Vagina (tissue), 2 donors: ENCODE measurements at regions not wholly inside any gene's neighbourhood (a gene's known extent, or its start where the extent isn't known, plus 50 kb on each side); places are given as distances from the start of the nearest gene placed in this dataset.
"Not testable (repeated sequence)": the region's sequence is repeated elsewhere in the genome, so short reads cannot be mapped to it uniquely, and the experiment has no call there.

Source experiments
- DNase-seq, 2 donors: peaks; one replicate each; pipeline ENCODE4 v3.0.0-alpha.2; 2017; ENCODE audit errors: extremely low spot score in 2 of 2
- H3K27ac ChIP-seq: fragments of 200-600 bp; sonication (generic); one replicate; pipeline ENCODE4 v1.5.1; 2019
- H3K27me3 ChIP-seq: fragments of 200-600 bp; sonication (generic); one replicate; pipeline ENCODE4 v1.5.1; 2019
- H3K36me3 ChIP-seq, 2 donors: fragments of 200-600 bp; sonication (generic); one replicate each; pipeline ENCODE4 v1.5.1; 2017 to 2019
- H3K4me1 ChIP-seq: fragments of 200-600 bp; sonication (generic); one replicate; pipeline ENCODE4 v1.5.1; 2019
- H3K4me3 ChIP-seq, 2 donors: fragments of 200-600 bp; sonication (generic); 1 replicate in 1 of 2; 2 replicates in 1 of 2; pipeline ENCODE4 v1.5.1; 2016 to 2019
- H3K9me3 ChIP-seq: fragments of 200-600 bp; sonication (generic); one replicate; pipeline ENCODE4 v1.5.1; 2019
- intact Hi-C: fragments of 100-400 bp; cut with DNase I; formaldehyde crosslinking; loops from one replicate; pipeline ENCODE4 v1.15.1; 2023

DNA sequence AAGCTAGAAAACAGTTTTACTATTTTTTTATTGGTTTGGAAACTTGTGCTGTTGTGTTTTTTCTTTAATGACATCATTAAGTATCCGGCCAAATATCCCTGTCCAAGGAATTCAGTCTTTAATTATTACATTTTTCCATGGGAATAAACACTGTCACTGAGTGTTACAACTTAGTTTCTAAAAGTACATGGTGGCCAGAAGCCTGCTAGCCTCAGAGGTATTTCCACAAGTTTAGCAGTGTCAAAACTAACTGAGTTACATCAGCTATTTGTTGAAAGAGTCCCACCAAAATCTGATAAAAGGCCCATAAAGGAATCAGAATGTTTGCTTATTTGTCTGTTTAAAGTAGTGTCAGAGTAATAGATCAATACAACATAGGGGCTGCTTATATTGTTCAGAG is 331.6 kb downstream of the GOLGA6L6 start:
- H3K36me3 ChIP-seq, intact Hi-C loops, H3K4me1 ChIP-seq, H3K9me3 ChIP-seq, H3K4me3 ChIP-seq, DNase-seq, H3K27me3 ChIP-seq, H3K27ac ChIP-seq: not testable (repeated sequence)

DNA sequence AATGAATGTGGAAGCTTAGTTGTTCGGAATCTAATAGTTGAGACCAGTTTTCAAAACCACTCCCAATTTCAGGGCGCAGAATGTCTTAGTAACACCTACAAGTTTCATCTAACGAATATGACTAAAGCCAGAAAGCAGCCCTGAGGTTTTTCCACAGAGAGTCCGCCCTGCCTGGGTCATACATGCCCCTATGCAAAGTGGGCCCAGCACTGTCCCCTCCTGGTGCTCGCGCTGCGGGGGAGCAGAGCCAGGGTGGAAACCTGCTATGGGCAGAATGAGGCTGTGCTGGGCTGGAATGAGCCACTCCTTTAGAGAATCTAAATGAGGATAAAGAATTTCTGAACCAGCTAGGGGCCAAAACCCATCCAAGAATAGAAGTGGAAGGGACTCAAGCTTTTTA is 334.0 kb downstream of the GOLGA6L6 start:
- H3K4me1 ChIP-seq, H3K36me3 ChIP-seq, DNase-seq, H3K9me3 ChIP-seq, H3K27me3 ChIP-seq, intact Hi-C loops, H3K27ac ChIP-seq, H3K4me3 ChIP-seq: not testable (repeated sequence)

DNA sequence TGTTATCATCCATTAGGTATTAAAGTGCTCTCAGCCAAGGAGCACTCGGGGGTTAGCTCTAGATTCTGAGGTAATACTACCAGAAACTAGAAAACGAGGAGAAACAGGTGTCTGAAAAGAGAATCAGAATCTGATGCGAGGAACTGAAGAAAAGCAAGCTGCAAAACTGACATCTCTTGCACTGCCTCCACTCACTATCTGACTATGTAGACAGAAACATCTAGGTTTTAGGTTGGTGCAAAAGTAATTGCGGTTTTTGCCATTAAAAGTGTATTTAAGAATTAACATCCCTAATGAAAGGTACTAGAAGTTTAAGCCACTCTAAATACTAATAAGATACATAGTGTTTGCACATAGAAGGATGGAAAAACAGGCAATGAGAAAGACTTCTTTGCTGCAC is 334.4 kb downstream of the GOLGA6L6 start:
- DNase-seq, H3K9me3 ChIP-seq, H3K4me1 ChIP-seq, H3K36me3 ChIP-seq, H3K4me3 ChIP-seq, H3K27ac ChIP-seq, H3K27me3 ChIP-seq, intact Hi-C loops: not testable (repeated sequence)

DNA sequence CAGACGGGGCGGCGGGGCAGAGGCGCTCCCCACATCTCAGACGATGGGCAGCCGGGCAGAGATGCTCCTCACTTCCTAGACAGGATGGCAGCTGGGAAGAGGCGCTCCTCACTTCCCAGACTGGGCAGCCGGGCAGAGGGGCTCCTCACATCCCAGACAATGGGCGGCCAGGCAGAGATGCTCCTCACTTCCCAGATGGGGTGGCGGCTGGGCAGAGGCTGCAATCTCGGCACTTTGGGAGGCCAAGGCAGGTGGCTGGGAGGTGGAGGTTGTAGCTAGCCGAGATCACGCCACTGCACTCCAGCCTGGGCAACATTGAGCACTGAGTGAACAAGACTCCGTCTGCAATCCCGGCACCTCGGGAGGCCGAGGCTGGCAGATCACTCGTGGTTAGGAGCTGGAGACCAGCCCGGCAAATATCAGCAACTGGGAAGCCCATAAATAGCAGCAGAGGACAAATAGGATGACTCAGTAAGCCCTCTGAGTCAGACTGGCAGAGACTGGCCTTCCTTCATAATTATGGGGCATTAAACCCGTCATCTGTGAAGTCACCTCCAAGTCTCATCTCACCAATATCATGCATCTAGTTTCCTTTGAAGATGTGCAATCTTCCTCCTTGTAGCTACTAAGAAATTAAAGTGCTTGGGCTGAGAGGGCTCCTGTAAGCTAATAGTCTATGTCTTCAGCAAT is 337.3 kb downstream of the GOLGA6L6 start:
- H3K4me3 ChIP-seq, H3K9me3 ChIP-seq, DNase-seq, H3K4me1 ChIP-seq, intact Hi-C loops, H3K36me3 ChIP-seq, H3K27ac ChIP-seq, H3K27me3 ChIP-seq: not testable (repeated sequence)

DNA sequence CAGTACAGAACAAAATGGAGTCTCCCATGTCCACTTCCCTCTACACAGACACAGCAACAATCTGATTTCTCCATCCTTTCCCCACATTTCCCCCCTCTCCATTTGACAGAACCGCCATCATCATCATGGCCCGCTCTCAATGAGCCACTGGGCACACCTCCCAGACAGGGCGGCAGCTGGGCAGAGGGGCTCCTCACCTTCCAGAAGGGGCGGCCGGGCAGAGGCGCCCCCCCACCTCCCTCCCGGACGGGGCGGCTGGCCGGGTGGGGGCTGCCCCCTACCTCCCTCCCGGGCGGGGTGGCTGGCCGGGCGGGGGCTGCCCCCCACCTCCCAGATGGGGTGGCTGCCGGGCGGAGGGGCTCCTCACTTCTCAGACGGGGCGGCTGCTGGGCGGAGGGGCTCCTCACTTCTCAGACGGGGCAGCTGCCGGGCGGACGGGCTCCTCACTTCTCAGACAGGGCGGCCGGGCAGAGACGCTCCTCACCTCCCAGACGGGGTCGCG is 337.9 kb downstream of the GOLGA6L6 start:
- intact Hi-C loops, DNase-seq: not testable (repeated sequence)

DNA sequence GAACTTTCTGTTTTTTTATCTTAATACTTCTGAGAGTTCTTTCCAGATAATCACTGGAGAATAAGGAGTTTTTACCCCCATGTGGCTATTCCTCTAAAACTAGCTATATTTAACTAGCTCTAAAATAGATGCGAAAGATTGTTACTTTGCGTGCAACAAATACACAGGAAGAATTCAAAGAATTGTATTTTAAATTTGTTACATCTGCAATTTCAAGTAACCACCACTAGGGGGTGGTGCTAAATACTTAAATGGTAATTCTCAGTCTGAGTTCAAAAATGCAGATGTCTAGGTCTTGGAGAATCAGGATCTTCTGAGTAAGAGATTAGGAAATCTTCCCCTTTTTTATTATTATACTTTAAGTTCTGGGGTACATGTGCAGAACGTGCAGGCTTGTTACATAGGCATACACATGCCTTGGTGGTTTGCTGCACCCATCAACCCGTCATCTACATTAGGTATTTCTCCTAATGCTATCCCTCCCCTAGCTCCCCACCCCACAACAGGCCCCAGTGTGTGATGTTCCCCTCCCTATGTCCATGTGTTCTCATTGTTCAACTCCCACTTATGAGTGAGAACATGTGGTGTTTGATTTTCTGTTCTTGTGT is 346.9 kb downstream of the GOLGA6L6 start:
- intact Hi-C loops, H3K36me3 ChIP-seq, H3K4me1 ChIP-seq, H3K27me3 ChIP-seq, H3K27ac ChIP-seq, DNase-seq, H3K9me3 ChIP-seq, H3K4me3 ChIP-seq: not testable (repeated sequence)

More for the DNA sequence above, 337.9 kb downstream of the GOLGA6L6 start:
- not testable (repeated sequence) for H3K4me1 ChIP-seq, H3K27me3 ChIP-seq, H3K9me3 ChIP-seq, H3K36me3 ChIP-seq, H3K27ac ChIP-seq, H3K4me3 ChIP-seq

DNA sequence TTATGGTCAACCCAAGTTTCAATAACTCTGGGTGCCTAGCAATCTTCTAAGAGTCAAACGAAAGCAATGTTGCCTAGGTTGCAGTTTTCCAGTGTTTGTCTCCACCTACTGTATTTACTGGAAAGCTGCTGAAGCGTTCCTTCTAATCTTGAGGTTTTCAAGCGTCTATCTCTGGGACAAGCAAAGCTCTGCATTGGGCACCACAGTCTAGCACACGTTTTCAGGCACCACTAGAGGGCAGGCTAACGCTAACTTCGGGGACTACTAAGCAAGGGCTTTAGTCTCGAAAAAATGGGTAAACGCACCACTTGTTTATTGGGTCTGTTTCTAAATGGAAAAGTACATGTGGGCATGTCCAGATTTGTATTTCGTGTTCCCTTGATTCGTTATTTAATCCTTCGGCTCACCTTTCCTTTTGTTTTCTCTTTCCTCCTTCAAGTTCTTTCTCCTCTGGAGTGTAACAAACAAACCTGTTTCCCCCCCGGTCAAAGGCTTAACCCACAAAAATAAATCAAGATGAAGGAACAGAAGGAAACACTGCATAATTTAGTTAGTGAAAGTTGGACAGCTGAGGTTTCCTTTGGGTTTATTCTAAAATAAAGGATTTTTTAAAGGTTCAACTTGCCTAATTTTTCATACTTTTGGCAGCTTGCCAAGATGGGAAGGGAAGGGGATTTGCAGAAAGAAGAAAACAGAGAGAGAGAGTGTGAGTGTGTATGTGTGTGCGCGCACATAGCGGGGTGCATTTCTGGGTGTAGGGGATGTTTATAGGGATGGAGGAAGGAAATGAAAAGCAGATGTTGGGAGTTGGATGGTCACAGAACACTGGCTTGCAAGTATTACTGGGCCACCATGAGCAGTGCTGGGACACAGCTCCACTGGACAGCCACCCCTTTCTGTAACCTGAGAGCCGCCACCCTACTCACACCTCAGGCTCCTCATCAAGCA is 348.3 kb downstream of the GOLGA6L6 start:
- H3K27me3 ChIP-seq, H3K27ac ChIP-seq, H3K9me3 ChIP-seq, H3K36me3 ChIP-seq, H3K4me1 ChIP-seq, H3K4me3 ChIP-seq, DNase-seq, intact Hi-C loops: not testable (repeated sequence)

DNA sequence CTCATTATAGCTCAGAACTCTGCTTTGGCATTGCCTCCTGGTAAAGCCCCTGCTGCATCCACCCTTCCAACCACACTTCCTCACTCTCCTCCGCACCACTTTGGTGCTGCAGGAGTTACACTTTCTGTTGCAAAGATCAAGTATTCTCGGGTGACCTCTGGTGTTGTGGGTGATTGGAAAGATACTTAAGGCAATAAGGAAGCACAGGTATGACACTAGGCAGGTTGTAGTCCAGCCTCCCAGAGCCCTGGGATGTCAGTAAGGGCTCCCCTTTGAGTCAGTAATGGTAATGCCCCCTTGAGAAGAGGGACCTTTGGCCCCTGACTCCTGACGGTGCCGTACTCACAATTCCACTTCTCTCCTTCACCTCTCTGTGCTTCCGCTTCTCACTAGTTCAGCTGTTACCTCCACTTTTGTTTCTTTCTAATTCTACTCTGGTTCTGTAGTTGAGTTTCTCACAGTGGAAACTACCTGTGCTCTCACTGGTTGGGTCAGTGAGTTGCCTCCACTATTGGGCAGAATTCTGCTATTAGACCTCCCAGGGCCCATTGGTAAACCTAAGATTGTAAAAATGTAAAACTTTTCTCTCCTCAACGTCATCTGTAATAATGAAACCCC is 350.0 kb downstream of the GOLGA6L6 start:
- not testable (repeated sequence) for DNase-seq, H3K9me3 ChIP-seq

DNA sequence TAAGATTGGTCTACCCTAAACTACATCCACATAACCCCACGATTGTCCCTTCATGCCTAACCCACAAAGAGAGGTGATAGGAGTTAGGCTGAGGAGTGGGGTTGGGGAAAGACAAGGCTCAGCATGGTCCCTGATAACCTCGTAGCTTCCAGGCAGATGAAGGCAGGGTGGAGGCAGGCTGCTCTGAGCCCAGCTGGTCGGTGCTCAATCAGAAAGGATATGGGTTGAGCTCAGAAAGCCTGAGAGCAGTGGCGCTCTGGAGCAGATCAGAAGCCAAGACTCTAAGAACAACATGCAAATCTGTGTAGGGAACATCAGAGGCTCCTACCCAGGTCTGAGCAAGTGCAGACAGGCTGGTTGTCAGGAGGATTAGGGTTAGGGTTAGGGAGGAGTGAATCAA is 353.0 kb downstream of the GOLGA6L6 start:
- DNase-seq = not testable (repeated sequence)

More for the DNA sequence above, 350.0 kb downstream of the GOLGA6L6 start:
- H3K4me1 ChIP-seq, H3K36me3 ChIP-seq, H3K27me3 ChIP-seq, intact Hi-C loops, H3K27ac ChIP-seq, H3K4me3 ChIP-seq: not testable (repeated sequence)

DNA sequence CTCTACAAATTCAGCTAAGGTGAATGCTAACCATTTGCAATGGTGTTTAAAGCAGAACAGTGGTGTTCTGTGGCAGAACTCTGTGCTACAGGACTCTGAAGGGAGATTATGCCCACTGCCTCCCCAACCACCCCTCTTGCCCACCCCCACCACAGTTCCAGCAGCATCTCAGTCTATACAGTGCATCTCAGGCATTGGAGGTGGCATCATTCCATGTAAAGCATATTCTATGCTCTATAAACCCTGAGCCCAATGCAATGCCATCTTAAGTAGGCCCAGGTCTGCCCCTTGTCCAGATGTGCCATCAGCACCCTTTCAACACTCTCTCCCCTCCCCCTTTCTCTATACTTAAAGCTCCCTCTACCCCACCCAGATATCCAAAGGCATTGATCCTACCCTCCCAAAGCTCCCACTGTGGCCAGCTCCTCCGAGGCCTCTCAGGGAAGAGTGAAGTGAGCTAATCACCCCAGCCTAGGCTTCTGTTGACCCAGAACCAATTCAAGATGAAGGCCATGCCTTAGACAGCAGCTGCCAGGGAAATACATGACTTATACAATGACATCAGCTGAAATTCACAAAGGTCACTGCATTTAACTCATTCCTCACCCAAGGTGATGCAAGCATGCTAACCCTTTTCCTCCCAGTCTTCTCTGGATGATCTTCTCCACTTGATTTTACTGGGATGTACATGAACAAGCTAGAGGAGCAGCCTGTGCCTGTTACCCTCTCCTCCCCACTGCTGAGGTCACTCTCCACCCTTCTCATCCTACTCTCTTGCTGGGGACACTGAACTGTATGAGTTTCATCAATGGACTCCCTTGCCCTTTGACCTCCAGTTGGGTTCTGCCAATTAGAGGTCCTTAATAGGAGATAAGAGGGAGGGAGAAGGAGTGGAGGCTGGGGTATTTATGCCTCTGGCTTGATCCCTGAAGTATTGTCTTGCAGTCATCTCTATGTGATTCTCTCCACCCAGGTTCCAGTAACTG is 353.9 kb downstream of the GOLGA6L6 start:
- intact Hi-C loops, H3K9me3 ChIP-seq, H3K27me3 ChIP-seq, DNase-seq, H3K4me1 ChIP-seq, H3K27ac ChIP-seq, H3K36me3 ChIP-seq, H3K4me3 ChIP-seq: not testable (repeated sequence)

More for the DNA sequence above, 353.0 kb downstream of the GOLGA6L6 start:
- intact Hi-C loops, H3K9me3 ChIP-seq, H3K27me3 ChIP-seq, H3K27ac ChIP-seq, H3K4me3 ChIP-seq, H3K4me1 ChIP-seq, H3K36me3 ChIP-seq: not testable (repeated sequence)

DNA sequence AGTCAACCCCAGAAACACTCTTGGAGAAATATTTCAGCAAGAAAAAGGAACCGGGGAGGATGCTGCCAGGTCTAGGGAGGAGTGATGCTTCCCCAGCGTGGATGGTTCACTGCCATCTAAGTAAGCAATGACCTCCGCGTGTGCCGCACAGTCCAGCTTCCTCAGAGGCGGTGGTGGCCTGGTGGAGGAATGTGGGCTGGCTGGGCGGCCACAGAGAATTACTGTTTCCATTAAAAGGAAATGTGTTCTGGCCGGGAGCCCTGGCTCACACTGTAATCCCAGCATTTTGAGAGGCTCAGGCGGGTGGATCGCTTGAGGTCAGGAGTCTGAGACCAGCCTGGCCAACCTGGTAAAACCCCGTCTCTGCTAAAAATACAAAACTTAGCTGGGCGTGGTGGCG is 356.7 kb downstream of the GOLGA6L6 start:
- DNase-seq, H3K4me1 ChIP-seq, H3K36me3 ChIP-seq, H3K27ac ChIP-seq, H3K4me3 ChIP-seq, intact Hi-C loops, H3K27me3 ChIP-seq, H3K9me3 ChIP-seq: not testable (repeated sequence)

DNA sequence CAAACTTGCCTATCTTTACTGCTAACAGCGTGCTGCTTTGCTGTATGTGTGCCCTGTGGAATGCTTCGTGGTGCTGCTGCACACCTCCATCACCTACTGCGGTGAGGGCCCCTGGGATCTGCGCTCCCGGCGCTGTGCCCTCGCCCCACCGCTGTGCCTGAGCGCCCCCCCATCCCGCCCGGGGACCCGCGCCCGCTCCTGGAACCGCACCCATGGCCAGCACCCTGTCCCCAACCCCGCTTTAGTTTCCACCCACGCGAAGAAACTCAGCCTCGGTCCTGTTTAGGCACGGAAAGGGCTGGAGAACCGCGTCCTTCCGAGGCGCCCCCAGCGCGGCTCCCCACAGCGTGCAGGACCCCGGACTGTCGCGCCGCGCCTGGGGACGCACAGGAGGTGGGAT is 373.4 kb downstream of the GOLGA6L6 start:
- peak in 1 of 2 donors; percentile 22 for DNase-seq
- H3K9me3 ChIP-seq, H3K27ac ChIP-seq, H3K27me3 ChIP-seq, H3K4me1 ChIP-seq, H3K36me3 ChIP-seq, H3K4me3 ChIP-seq, intact Hi-C loops: not testable (repeated sequence)
